Heart right ventricle (tissue), 16 donors: ENCODE measurements at regions not wholly inside any gene's neighbourhood (a gene's known extent, or its start where the extent isn't known, plus 50 kb on each side); places are given as distances from the start of the nearest gene placed in this dataset.

Experiments used
- ATAC-seq, 8 donors: fragments of 200-7000 bp; cut with Tn5 transposase; one replicate each; pipeline ENCODE4 v1.9.1; 2020; ENCODE audit warnings: mild to moderate bottlenecking in 8 of 8, moderate library complexity in 8 of 8, moderate number of reproducible peaks in 1 of 8
- DNase-seq, 2 donors: peaks; one replicate each; pipeline ENCODE4 v3.0.0-alpha.2; 2020
- H3K27ac ChIP-seq, 10 donors: fragments of 200-600 bp; sonication (generic) in 2 of 10; one replicate each; pipeline versions ENCODE4 v1.5.0 to v1.8.0; 2020 to 2022; ENCODE audit warnings: mild to moderate bottlenecking in 3 of 10
- H3K27me3 ChIP-seq, 7 donors: fragments of 200-600 bp; one replicate each; pipeline ENCODE4 v1.8.0; 2021 to 2022; ENCODE audit warnings: mild to moderate bottlenecking in 2 of 7
- H3K36me3 ChIP-seq, 9 donors: fragments of 200-600 bp; sonication (generic) in 1 of 9; one replicate each; pipeline versions ENCODE4 v1.5.0 to v1.8.0; 2020 to 2022; ENCODE audit warnings: mild to moderate bottlenecking in 2 of 9
- H3K4me1 ChIP-seq, 9 donors: fragments of 200-600 bp; sonication (generic) in 1 of 9; one replicate each; pipeline versions ENCODE4 v1.5.0 to v1.8.0; 2020 to 2022; ENCODE audit warnings: mild to moderate bottlenecking in 4 of 9
- H3K4me3 ChIP-seq, 10 donors: fragments of 200-600 bp; sonication (generic) in 2 of 10; one replicate each; pipeline versions ENCODE4 v1.5.0 to v1.8.0; 2020 to 2022; ENCODE audit warnings: mild to moderate bottlenecking in 7 of 10, moderate library complexity in 2 of 10
- H3K9me3 ChIP-seq, 11 donors: fragments of 200-600 bp in 10 of 11; sonication (generic) in 2 of 11; one replicate each; pipeline versions ENCODE4 v1.5.0 to v1.8.0; 2013 to 2022; ENCODE audit warnings: mild to moderate bottlenecking in 2 of 11, control low read depth in 1 of 11, moderate library complexity in 1 of 11
- CTCF ChIP-seq, 9 donors: fragments of 200-600 bp; sonication (generic) in 2 of 9; IDR thresholded peaks; one replicate each; pipeline versions ENCODE4 v1.5.0 to v1.8.0; 2021 to 2022; ENCODE audit warnings: antibody characterized with exemption in 9 of 9, mild to moderate bottlenecking in 5 of 9, moderate library complexity in 1 of 9
- WGBS, 2 donors: extraction: QIAGEN DNeasy Blood & Tissue Kit; methylation state at CpG; one replicate each; pipeline ENCODE4 v1.1.7; 2013; ENCODE audit warnings: inconsistent platforms in 1 of 2; 5-methylcytosine and 5-hydroxymethylcytosine counted together
- intact Hi-C, 10 donors: fragments of 100-400 bp; cut with DNase I; formaldehyde crosslinking; loops; one replicate each; pipeline versions ENCODE4 v1.11.1 to v1.14.2; 2022
- donor health status: Arrhythmogenic right ventricular cardiomyopathy.
- donor health status: ischemic (EF 13 %, LVEDD 7.1; RV severe dilation, severe dysfunction).
- donor health status: healthy with polysubstance abuse.
- donor health status: DM: no; HTN: yes; CAD: no.
- donor health status: DM: no; HTN: no; CAD: no.
- donor health status: ischemic (EF 25% LVEDD 6.9; RV normal size, moderate dysfunction).
- donor health status: ischemic (EF 25% LVEDD 5.7; RV mildly dilated, moderate dysfunction).
- donor health status: healthy.
- donor health status: DM: yes; HTN: yes; CAD: no.
- donor health status: Ischemic cardiomyopathy.
- donor health status: ischemic (EF 35%, LVEDD 5.7; RV mildly dilated, moderate dysfunction).
- donor health status: nonischemic (EF 11% LVEDD 7.7; RV severe dilation, severe dysfunction).
- donor health status: DM: yes; HTN: yes; CAD: no.
- donor health status: PGD.
- donor health status: ischemic (EF 29% LVEDD 5.4; RV normal size, mild dysfunction).
- donor health status: nonischemic (EF 23%, LVEDD 6.1; RV moderate dilation, normal function).

- DNase-seq (no peak), ATAC-seq (no peak)
- intact Hi-C loops, result no loop called here
- Histone ChIP-seq H3K27ac (peak overlapping the region in 2 of 10 donors; percentile 11 to 64), H3K9me3 (no peaks in the 10 kb centered on the region), H3K36me3 (no peaks in the 10 kb centered on the region), H3K4me1 (peaks cover 0 to 37% (median 0%) of the 10 kb centered on the region in 9 donors), H3K27me3 (no peaks in the 10 kb centered on the region), H3K4me3 (no peak overlapping the region)
- WGBS, 2 donors, result 61 to 73% methylated on average over 1 of the region's 1 CpG
- TF ChIP-seq CTCF (IDR thresholded peaks at IDR 0.05), result no peak
These were observed 122.0 kb downstream of the UCHL5 start for GRCh38 chr1:192937128-192937527.

GRCh38 chr1:192939440-192939839 is 119.7 kb downstream of the UCHL5 start:
- intact Hi-C loops, result no loop called here
- Histone ChIP-seq H3K4me1 (peaks cover 0 to 43% (median 0%) of the 10 kb centered on the region in 9 donors), H3K27me3 (no peaks in the 10 kb centered on the region), H3K9me3 (no peaks in the 10 kb centered on the region), H3K36me3 (no peaks in the 10 kb centered on the region), H3K4me3 (no peak overlapping the region), H3K27ac (no peak overlapping the region)
- ATAC-seq, result no peak
- no peak for DNase-seq
- no peak for TF ChIP-seq CTCF (IDR thresholded peaks at IDR 0.05)
- WGBS, 2 donors, result 74 to 76% methylated on average over 2 of the region's 2 CpGs

GRCh38 chr1:192940658-192941057 is 118.5 kb downstream of the UCHL5 start:
- Histone ChIP-seq H3K9me3 (no peaks in the 10 kb centered on the region), H3K4me1 (peaks cover 0 to 49% (median 0%) of the 10 kb centered on the region in 9 donors), H3K36me3 (no peaks in the 10 kb centered on the region), H3K27me3 (no peaks in the 10 kb centered on the region), H3K4me3 (no peak overlapping the region), H3K27ac (no peak overlapping the region)
- DNase-seq (no peak), ATAC-seq (no peak)
- no peak for TF ChIP-seq CTCF (IDR thresholded peaks at IDR 0.05)
- intact Hi-C loops, result no loop called here

- TF ChIP-seq CTCF (IDR thresholded peaks at IDR 0.05), result no peak
- WGBS, 2 donors, result 92 to 93% methylated on average over 5 of the region's 5 CpGs
- Histone ChIP-seq H3K4me3 (no peak overlapping the region), H3K27ac (peak overlapping the region in 1 of 10 donors; percentile 42), H3K27me3 (no peaks in the 10 kb centered on the region), H3K4me1 (peaks cover 0 to 40% (median 0%) of the 10 kb centered on the region in 9 donors), H3K36me3 (no peaks in the 10 kb centered on the region), H3K9me3 (no peaks in the 10 kb centered on the region)
- ATAC-seq (no peak), DNase-seq (no peak)
- intact Hi-C loops, result no loop called here
These were observed 117.3 kb downstream of the UCHL5 start for GRCh38 chr1:192941722-192942411.
